PC-3 (cell line): ENCODE measurements at regions not wholly inside any gene's neighbourhood (a gene's known extent, or its start where the extent isn't known, plus 50 kb on each side); places are given as distances from the start of the nearest gene placed in this dataset.

Experiments used
- ATAC-seq: fragments of 200-7000 bp; cut with Tn5 transposase; 2 replicates; pipeline ENCODE4 v1.9.1; 2020; ENCODE audit warnings: mild to moderate bottlenecking, moderate library complexity
- BruUV-seq: library from RNA; stranded (reverse); fragments of 400-500 nt; replicated peaks from 2 replicates; lab custom pipeline; 2021; lab: Mats Ljungman, UMichigan
- CTCF ChIA-PET: fragments of 300-600 bp; sonication (Branson Sonifier 250); formaldehyde crosslinking; loops from one replicate; lab custom pipeline; 2022; ENCODE audit warnings: antibody characterized with exemption; lab: Charles Lee
- POLR2A ChIA-PET: fragments of 300-600 bp; sonication (Branson Sonifier 250); formaldehyde crosslinking; loops from one replicate; lab custom pipeline; 2022; ENCODE audit warnings: antibody characterized with exemption; ENCODE audit not compliant: unreplicated experiment; lab: Charles Lee
- DNase-seq: peaks from one replicate; pipeline ENCODE4 v3.0.0-alpha.2; 2015
- H2AFZ ChIP-seq: fragments of 300-600 bp; sonication (generic); 2 replicates; pipeline ENCODE4 v1.6.0; 2016; ENCODE audit warnings: antibody characterized with exemption, low read length
- H3F3A ChIP-seq: fragments of 300-600 bp; sonication (generic); one replicate; pipeline ENCODE4 v1.6.0; 2017; ENCODE audit warnings: antibody characterized with exemption, low read length, control low read depth, mild to moderate bottlenecking; ENCODE audit not compliant: unreplicated experiment
- H3K27ac ChIP-seq: fragments of 300-600 bp; sonication (generic); 2 replicates; pipeline ENCODE4 v1.5.1; 2016; ENCODE audit warnings: mild to moderate bottlenecking, low read length
- H3K27me3 ChIP-seq: fragments of 300-600 bp; sonication (generic); 2 replicates; pipeline ENCODE4 v1.6.1; 2016; ENCODE audit warnings: low read length, mixed read lengths
- H3K36me3 ChIP-seq: fragments of 300-600 bp; sonication (generic); 2 replicates; pipeline ENCODE4 v1.6.1; 2016; ENCODE audit warnings: low read depth, mixed run types, low read length, mixed read lengths
- H3K4me1 ChIP-seq: fragments of 300-600 bp; sonication (generic); 2 replicates; pipeline ENCODE4 v1.5.1; 2016; ENCODE audit warnings: low read length; ENCODE audit not compliant: insufficient read depth
- H3K4me2 ChIP-seq: fragments of 300-600 bp; sonication (generic); 2 replicates; pipeline ENCODE4 v1.6.0; 2016; ENCODE audit warnings: low read length
- H3K4me3 ChIP-seq: fragments of 300-600 bp; sonication (generic); 2 replicates; pipeline ENCODE4 v1.5.1; 2016; ENCODE audit warnings: mild to moderate bottlenecking, low read length, mixed read lengths
- H3K79me2 ChIP-seq: fragments of 300-600 bp; sonication (generic); 2 replicates; pipeline ENCODE4 v1.6.1; 2017; ENCODE audit warnings: low read length, mixed read lengths
- H3K9ac ChIP-seq: fragments of 300-600 bp; sonication (generic); 2 replicates; pipeline ENCODE4 v1.6.0; 2016; ENCODE audit warnings: mild to moderate bottlenecking, low read length
- H3K9me2 ChIP-seq: fragments of 300-600 bp; sonication (generic); replicated peaks from 2 replicates; pipeline ENCODE4 v1.6.1; 2016; ENCODE audit warnings: mixed run types, low read length, mixed read lengths
- H3K9me3 ChIP-seq: fragments of 300-600 bp; sonication (generic); 2 replicates; pipeline ENCODE4 v1.6.1; 2016; ENCODE audit warnings: low read length, mixed read lengths
- H4K20me1 ChIP-seq: fragments of 300-600 bp; sonication (generic); 2 replicates; pipeline ENCODE4 v1.6.1; 2016; ENCODE audit warnings: low read length, mixed read lengths
- CTCF ChIP-seq: fragments of 300-600 bp; sonication (generic); conservative IDR thresholded peaks from 2 replicates; pipeline ENCODE4 v1.5.1; 2017; ENCODE audit warnings: antibody characterized with exemption, low read depth, mild to moderate bottlenecking, low read length
- EZH2 ChIP-seq: fragments of 300-600 bp; sonication (generic); IDR thresholded peaks from one replicate; pipeline ENCODE4 v1.6.1; 2017; ENCODE audit warnings: antibody characterized with exemption, mild to moderate bottlenecking, low read length; ENCODE audit not compliant: unreplicated experiment
- EZH2phosphoT487 ChIP-seq: fragments of 300-600 bp; sonication (generic); IDR thresholded peaks from 2 replicates; pipeline ENCODE4 v1.6.1; 2018; ENCODE audit warnings: mild to moderate bottlenecking, antibody characterized with exemption, low read length, borderline replicate concordance
- intact Hi-C: fragments of 100-400 bp; cut with micrococcal nuclease; formaldehyde crosslinking; loops from 2 replicates; pipeline ENCODE4 v1.9.0; 2023

DNA sequence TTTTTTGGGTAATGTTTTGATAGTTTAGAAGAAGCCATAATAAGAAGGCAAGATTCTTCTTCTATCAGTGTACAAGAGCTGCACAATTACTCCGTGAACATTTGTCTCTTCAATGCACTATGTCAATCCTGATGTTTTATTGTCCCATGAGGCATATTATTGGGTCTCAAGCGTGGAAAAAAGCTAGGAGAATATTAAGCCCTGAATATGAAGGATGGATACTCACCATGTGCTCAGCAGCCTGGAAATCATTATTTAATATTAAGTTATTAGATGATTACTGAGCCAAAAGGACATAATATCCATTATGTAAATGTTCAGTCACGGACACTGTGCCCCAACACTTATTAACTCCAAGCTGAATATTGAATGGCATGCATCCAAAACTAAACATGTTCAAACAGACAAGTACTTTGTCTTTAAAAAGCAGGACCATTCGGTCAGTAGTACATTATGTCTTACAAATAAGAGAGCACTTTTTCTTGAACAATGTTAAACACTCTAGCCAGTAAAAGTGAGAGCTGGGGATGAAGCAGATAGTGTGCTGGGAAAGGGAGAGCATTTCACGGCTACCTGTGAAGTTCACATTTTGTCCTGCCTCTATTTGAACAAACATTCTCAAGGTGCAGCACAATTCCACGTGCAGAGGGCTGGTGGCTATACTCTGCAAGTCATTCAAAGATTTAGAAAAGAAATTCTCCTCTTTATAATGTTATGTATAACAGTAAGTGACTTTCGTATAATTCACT lies 70.6 kb upstream of the CNR1 start:
- ChIA-PET CTCF (no interaction called here), POLR2A (no interaction called here)
- TF ChIP-seq CTCF: no peak
- H4K20me1 ChIP-seq: no peaks in the 10 kb centered on the region
- no peaks in the 10 kb centered on the region for H3K27me3 ChIP-seq
- no peaks in the 10 kb centered on the region for H3K4me1 ChIP-seq
- H3K9ac ChIP-seq: no peak overlapping the region
- no peaks in the 10 kb centered on the region for H3K9me2 ChIP-seq
- no peak overlapping the region for H3K4me3 ChIP-seq
- DNase-seq (no peak), ATAC-seq (no peak)
- no peaks in the 10 kb centered on the region for H3K9me3 ChIP-seq
- H3K4me2 ChIP-seq: no peak overlapping the region
- H3K36me3 ChIP-seq: no peaks in the 10 kb centered on the region
- no peaks in the 10 kb centered on the region for H3K79me2 ChIP-seq
- no TSS peak for BruUV-seq
- intact Hi-C loops: no loop called here
- H2AFZ ChIP-seq: no peak overlapping the region
- H3F3A ChIP-seq: no peaks in the 10 kb centered on the region
- H3K27ac ChIP-seq: no peak overlapping the region

- Histone ChIP-seq H3K27ac (no peak overlapping the region), H3K4me2 (no peak overlapping the region), H3K9me3 (0 out of 2 replicates have a peak, but pooled peaks cover 4% of the 10 kb centered on the region), H3K79me2 (no peaks in the 10 kb centered on the region), H3K9me2 (no peaks in the 10 kb centered on the region), H3K9ac (no peak overlapping the region), H4K20me1 (no peaks in the 10 kb centered on the region), H3K27me3 (no peaks in the 10 kb centered on the region), H2AFZ (no peak overlapping the region), H3K4me3 (no peak overlapping the region), H3K4me1 (no peaks in the 10 kb centered on the region), H3F3A (no peaks in the 10 kb centered on the region), H3K36me3 (no peaks in the 10 kb centered on the region)
- ATAC-seq: no peak
- ChIA-PET POLR2A (no interaction called here), CTCF (no interaction called here)
- no TSS peak for BruUV-seq
- intact Hi-C loops: no loop called here
- DNase-seq: no peak
- no peak for TF ChIP-seq EZH2
- TF ChIP-seq CTCF: no peak
- TF ChIP-seq EZH2phosphoT487: no peak
Observed at GRCh38 chr6:88232753-88233152, 66.6 kb upstream of the CNR1 start.

DNA sequence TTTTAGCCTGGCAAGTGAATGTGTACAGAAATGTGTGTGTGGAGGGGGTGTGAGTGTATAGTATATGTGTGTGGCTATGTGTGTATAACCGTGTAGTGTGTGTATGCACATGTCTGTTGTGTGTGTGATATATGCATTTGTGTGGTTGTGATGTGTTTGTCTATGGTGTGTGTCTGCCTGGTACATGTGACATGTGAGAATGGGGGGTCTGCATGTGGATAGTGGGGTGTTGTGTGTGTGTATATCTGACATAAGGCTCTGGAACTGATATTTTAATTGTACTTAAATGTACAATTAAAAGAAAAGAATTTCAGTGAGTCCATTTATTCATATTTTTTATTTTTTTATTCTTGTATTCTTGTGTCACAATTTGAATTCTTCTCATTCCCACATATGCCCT lies 57.2 kb upstream of the CNR1 start:
- Histone ChIP-seq H3K27ac (no peak overlapping the region), H3K4me3 (no peak overlapping the region), H3K9me2 (no peaks in the 10 kb centered on the region), H3K4me1 (no peaks in the 10 kb centered on the region), H3K79me2 (no peaks in the 10 kb centered on the region), H3K4me2 (no peak overlapping the region), H3K36me3 (no peaks in the 10 kb centered on the region), H4K20me1 (no peaks in the 10 kb centered on the region), H3K9ac (no peak overlapping the region), H3K27me3 (no peaks in the 10 kb centered on the region; the same call in 1 of the 2 replicates), H2AFZ (no peak overlapping the region), H3F3A (no peaks in the 10 kb centered on the region), H3K9me3 (no peaks in the 10 kb centered on the region)
- ATAC-seq (no peak), DNase-seq (no peak)
- CTCF ChIA-PET: no interaction called here
- intact Hi-C loops: no loop called here
- POLR2A ChIA-PET: no interaction called here
- TF ChIP-seq EZH2 (no peak), CTCF (no peak), EZH2phosphoT487 (no peak)
- no TSS peak for BruUV-seq
